Tibial artery (tissue), 4 donors: ENCODE measurements at regions not wholly inside any gene's neighbourhood (a gene's known extent, or its start where the extent isn't known, plus 50 kb on each side); places are given as distances from the start of the nearest gene placed in this dataset.

Experiments
- DNase-seq, 2 donors: peaks; one replicate each; pipeline ENCODE4 v3.0.0-alpha.2; 2019
- H3K27ac ChIP-seq, 2 donors: fragments of 200-600 bp; sonication (generic) in 1 of 2; 1 replicate in 1 of 2; 2 replicates in 1 of 2; pipeline ENCODE4 v1.5.1; 2018 to 2019; ENCODE audit warnings: mild to moderate bottlenecking in 1 of 2
- H3K27me3 ChIP-seq, 2 donors: fragments of 200-600 bp; sonication (generic) in 1 of 2; one replicate each; pipeline versions ENCODE4 v1.5.1 to v1.6.0; 2016 to 2019
- H3K36me3 ChIP-seq, 3 donors: fragments of 200-600 bp; sonication (generic) in 2 of 3; one replicate each; pipeline ENCODE4 v1.5.1; 2016 to 2019; ENCODE audit warnings: mild to moderate bottlenecking in 2 of 3
- H3K4me1 ChIP-seq, 4 donors: fragments of 200-600 bp; sonication (generic) in 2 of 4; 1 replicate in 3 of 4; 2 replicates in 1 of 4; pipeline ENCODE4 v1.5.1; 2016 to 2019
- H3K4me3 ChIP-seq, 2 donors: fragments of 200-600 bp; sonication (generic) in 1 of 2; 1 replicate in 1 of 2; 2 replicates in 1 of 2; pipeline ENCODE4 v1.5.1; 2018 to 2019; ENCODE audit warnings: mild to moderate bottlenecking in 2 of 2
- H3K9me3 ChIP-seq, 3 donors: fragments of 200-600 bp; sonication (generic) in 1 of 3; one replicate each; pipeline ENCODE4 v1.5.1; 2016 to 2019
- intact Hi-C: fragments of 100-400 bp; cut with DNase I; formaldehyde crosslinking; loops from one replicate; pipeline ENCODE4 v1.15.0; 2023; ENCODE audit warnings: low total_unique reads
- TF ChIP-seq, protein P1 (sequence below), 2 experiments: fragments of 200-600 bp in 1 of 2; fragments of 450-650 bp in 1 of 2; IDR thresholded peaks; one replicate each; pipeline ENCODE4 v1.5.1; 2017 to 2019; ENCODE audit warnings: antibody characterized with exemption in 2 of 2, mild to moderate bottlenecking in 1 of 2, moderate library complexity in 1 of 2

DNA sequence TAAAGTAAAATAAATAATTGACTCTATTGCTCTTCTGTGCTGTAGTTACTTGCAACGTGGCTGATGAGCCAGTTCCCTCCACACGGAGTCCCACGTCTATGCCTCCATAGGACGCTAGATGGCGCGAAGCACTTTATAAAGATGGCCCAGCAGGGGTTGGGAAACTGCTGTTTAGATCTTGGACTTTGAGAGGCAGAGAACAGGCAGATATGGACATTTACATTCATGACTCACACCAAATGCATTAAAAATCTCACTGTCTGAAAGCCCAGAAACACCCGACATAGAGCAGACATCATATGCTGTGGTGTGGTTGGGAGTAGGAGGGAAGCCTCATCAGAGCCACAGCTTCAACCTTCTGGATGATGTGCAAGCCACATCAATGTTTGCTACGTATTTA lies 643.1 kb upstream of the ARGLU1 start:
- H3K27ac ChIP-seq: no peak overlapping the region
- H3K9me3 ChIP-seq: no peaks in the 10 kb centered on the region
- TF ChIP-seq, protein P1, sequence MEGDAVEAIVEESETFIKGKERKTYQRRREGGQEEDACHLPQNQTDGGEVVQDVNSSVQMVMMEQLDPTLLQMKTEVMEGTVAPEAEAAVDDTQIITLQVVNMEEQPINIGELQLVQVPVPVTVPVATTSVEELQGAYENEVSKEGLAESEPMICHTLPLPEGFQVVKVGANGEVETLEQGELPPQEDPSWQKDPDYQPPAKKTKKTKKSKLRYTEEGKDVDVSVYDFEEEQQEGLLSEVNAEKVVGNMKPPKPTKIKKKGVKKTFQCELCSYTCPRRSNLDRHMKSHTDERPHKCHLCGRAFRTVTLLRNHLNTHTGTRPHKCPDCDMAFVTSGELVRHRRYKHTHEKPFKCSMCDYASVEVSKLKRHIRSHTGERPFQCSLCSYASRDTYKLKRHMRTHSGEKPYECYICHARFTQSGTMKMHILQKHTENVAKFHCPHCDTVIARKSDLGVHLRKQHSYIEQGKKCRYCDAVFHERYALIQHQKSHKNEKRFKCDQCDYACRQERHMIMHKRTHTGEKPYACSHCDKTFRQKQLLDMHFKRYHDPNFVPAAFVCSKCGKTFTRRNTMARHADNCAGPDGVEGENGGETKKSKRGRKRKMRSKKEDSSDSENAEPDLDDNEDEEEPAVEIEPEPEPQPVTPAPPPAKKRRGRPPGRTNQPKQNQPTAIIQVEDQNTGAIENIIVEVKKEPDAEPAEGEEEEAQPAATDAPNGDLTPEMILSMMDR (IDR thresholded peaks at IDR 0.05): peak; percentile 75 to 88
- H3K27me3 ChIP-seq: peaks cover 0 to 3% of the 10 kb centered on the region in 2 donors
- peaks cover 0 to 8% (median 0%) of the 10 kb centered on the region in 4 donors for H3K4me1 ChIP-seq
- no peaks in the 10 kb centered on the region for H3K36me3 ChIP-seq
- intact Hi-C loops: loop anchor here (5.0 to 10.0 kb wide), 2 partner anchors 436 to 944 kb away; no protein-coding TSS in a partner anchor
- H3K4me3 ChIP-seq: no peak overlapping the region
- peak; percentile 83 to 85 for DNase-seq

DNA sequence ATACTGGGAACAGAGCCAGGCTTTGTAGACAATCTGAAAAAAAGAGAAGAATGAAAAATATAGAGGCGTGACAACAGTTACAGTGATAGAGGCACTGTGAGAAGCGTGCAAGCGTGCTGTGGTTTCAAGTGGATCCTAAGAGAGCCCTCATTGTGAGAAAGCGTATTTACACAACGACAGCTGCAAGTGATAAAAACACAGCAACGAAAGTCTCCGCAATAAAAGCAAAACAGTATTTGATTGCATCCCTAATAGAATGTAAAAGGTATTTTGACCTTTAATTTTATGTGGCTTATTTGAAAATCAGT lies 642.7 kb upstream of the ARGLU1 start:
- TF ChIP-seq, protein P1 (IDR thresholded peaks at IDR 0.05): no peak
- intact Hi-C loops: loop anchor here (5.0 to 10.0 kb wide), 2 partner anchors 437 to 944 kb away; no protein-coding TSS in a partner anchor
- H3K4me1 ChIP-seq: peaks cover 0 to 8% (median 0%) of the 10 kb centered on the region in 4 donors
- DNase-seq: no peak
- H3K27me3 ChIP-seq: peaks cover 0 to 4% of the 10 kb centered on the region in 2 donors
- H3K4me3 ChIP-seq: peak overlapping the region in 1 of 2 donors; percentile 7
- no peak overlapping the region for H3K27ac ChIP-seq
- H3K36me3 ChIP-seq: no peaks in the 10 kb centered on the region
- no peaks in the 10 kb centered on the region for H3K9me3 ChIP-seq

DNA sequence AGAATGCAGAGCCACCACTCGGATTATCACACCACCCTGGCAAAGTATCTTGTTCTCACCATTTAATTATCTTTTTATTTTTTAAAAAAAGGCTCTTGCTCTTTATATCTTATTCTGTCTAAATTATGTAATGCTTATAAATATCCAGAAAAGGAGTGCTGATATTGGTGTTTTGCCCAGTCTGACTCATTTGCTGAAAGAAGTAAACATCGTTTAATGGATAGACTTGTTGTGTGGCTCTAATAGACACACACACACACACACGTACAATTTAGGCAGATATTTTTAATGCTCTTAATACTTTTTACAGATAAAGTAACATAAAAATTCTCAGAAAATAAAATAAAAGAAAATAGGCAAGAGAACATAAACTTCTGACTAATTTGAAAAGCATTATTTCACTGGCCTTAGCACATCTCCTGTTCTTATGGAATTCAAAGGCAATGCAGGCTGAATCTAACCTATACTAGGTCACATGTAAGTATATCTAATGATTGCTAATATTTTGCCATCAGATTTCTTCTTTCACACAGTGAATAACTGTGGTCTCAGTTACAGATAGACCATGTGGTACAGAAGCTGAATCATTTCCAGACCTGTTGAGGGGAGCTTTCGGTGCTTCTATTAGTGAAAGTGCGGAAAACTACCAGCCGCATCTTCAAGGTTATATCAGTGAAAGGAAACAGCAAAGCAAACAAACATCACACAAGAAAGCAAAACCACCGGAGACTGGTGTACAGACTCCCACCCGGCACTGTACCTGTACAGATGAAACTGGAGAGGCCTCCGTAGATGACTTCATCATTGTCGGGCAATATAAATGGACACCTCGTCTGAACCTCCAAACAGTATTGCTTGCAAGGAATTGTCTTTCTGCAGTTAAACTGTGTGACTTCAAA lies 642.1 kb upstream of the ARGLU1 start:
- intact Hi-C loops: loop anchor here (5.0 to 10.0 kb wide), 2 partner anchors 437 to 945 kb away; no protein-coding TSS in a partner anchor
- TF ChIP-seq, protein P1 (IDR thresholded peaks at IDR 0.05): no peak
- no peak overlapping the region for H3K27ac ChIP-seq
- no peaks in the 10 kb centered on the region for H3K9me3 ChIP-seq
- peaks cover 0 to 8% (median 0%) of the 10 kb centered on the region in 4 donors for H3K4me1 ChIP-seq
- DNase-seq: no peak
- H3K4me3 ChIP-seq: peak overlapping the region in 1 of 2 donors; percentile 7
- H3K36me3 ChIP-seq: no peaks in the 10 kb centered on the region
- H3K27me3 ChIP-seq: peaks cover 0 to 6% of the 10 kb centered on the region in 2 donors

DNA sequence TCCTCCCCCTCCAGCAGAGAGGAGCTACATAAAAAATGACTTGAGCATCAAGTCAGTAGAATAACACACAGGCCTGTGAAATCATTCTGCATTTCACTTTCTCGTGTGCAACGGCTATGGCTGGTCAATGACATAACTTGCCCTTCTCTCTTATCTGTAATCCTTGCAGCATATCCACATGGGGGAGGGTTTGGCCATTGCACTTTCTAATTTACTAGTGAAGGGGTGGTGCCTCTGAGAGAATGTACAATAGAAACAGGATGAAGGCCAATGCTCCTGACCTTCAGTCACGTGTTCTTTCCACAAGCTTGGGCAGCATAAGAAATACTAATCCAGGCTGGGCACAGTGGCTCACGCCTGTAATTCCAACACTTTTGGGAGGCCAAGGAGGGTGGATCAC lies 641.0 kb upstream of the ARGLU1 start:
- intact Hi-C loops: no loop called here
- DNase-seq: no peak
- H3K36me3 ChIP-seq: no peaks in the 10 kb centered on the region
- H3K27me3 ChIP-seq: peaks cover 0 to 8% of the 10 kb centered on the region in 2 donors
- H3K9me3 ChIP-seq: no peaks in the 10 kb centered on the region
- TF ChIP-seq, protein P1 (IDR thresholded peaks at IDR 0.05): no peak
- H3K4me1 ChIP-seq: peaks cover 0 to 8% (median 0%) of the 10 kb centered on the region in 4 donors
- no peak overlapping the region for H3K27ac ChIP-seq
- no peak overlapping the region for H3K4me3 ChIP-seq

DNA sequence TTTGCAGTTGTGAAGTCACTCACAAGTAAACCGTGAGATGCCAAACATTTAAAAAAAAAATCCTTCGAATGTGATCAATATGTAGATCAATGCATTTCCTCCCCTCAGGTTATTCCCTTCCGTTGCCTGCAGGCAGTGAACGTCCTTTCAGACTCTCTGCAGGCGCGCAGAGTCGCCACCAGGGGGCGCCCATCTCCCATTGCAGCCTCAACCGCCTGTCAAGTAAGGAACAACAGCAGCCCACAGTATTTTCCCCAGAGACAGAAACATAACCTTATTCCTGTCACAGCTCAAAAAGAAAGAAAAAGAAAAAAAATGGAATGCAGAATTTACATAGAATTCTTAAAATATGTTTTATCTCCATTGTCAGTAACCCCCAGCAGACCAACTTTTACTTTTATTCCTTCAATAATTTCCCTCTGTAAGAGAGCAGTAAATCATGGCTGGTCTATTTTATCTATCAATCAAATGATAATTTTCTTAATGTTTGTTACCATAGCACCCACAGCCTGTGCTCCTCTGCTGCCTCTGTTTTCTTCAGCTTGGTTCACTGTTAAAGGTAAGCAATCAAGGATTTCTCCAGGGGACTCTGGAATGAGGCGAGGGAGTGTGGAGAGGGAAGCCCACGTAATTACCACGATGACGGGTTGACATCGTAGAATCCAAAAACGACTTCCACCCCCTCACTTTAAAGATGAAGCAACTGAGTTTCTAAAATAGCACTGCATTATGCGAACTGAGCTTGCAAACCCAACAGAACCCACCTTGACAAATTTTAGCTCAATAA lies 637.6 kb upstream of the ARGLU1 start:
- Histone ChIP-seq H3K36me3 (no peaks in the 10 kb centered on the region), H3K9me3 (no peaks in the 10 kb centered on the region), H3K4me3 (no peak overlapping the region), H3K27me3 (peaks cover 0 to 8% of the 10 kb centered on the region in 2 donors), H3K4me1 (peaks cover 0 to 5% (median 2%) of the 10 kb centered on the region in 4 donors), H3K27ac (no peak overlapping the region)
- TF ChIP-seq, protein P1 (IDR thresholded peaks at IDR 0.05): peak; percentile 74 to 94
- DNase-seq: peak; percentile 43 to 70
- intact Hi-C loops: no loop called here
